GM12878 (cell line): ENCODE measurements at regions not wholly inside any gene's neighbourhood (a gene's known extent, or its start where the extent isn't known, plus 50 kb on each side); places are given as distances from the start of the nearest gene placed in this dataset.

ENCODE experiments used
- ATAC-seq: fragments of 200-7000 bp; cut with Tn5 transposase; 3 replicates; pipeline ENCODE4 v1.9.1; 2020; ENCODE audit warnings: mild to moderate bottlenecking, moderate library complexity
- BruUV-seq: library from RNA; stranded (reverse); fragments of 400-500 nt; replicated peaks from 2 replicates; lab custom pipeline; 2021; lab: Mats Ljungman, UMichigan
- CTCF ChIA-PET: fragments of 300-600 bp; sonication (Branson Sonifier 250); formaldehyde crosslinking; extraction: SDS; loops from one replicate; lab custom pipeline; 2021; ENCODE audit warnings: inconsistent platforms; lab: Yijun Ruan, JAX
- POLR2A ChIA-PET: fragments of 350-600 bp; formaldehyde crosslinking; extraction: SDS; loops from one replicate; lab custom pipeline; 2021; ENCODE audit warnings: inconsistent platforms; lab: Charles Lee
- RAD21 ChIA-PET: fragments of 300-600 bp; sonication (Branson Sonifier 250); formaldehyde crosslinking; loops from one replicate; lab custom pipeline; 2023; ENCODE audit warnings: antibody characterized with exemption; ENCODE audit not compliant: unreplicated experiment; lab: Charles Lee
- SMC1A ChIA-PET: fragments of 300-600 bp; sonication (Branson Sonifier 250); formaldehyde crosslinking; loops from one replicate; lab custom pipeline; 2023; ENCODE audit not compliant: unreplicated experiment, uncharacterized antibody; lab: Charles Lee
- DNase-seq: peaks from one replicate; pipeline ENCODE4 v3.0.0-alpha.2; 2011; ENCODE audit warnings: low read depth, low spot score
- FAIRE-seq: peaks from 3 replicates; lab custom pipeline; 2011; peaks lifted over from hg19 to GRCh38; lab: Jason Lieb, UNC
- H2AFZ ChIP-seq: 2 replicates; pipeline ENCODE4 v1.6.0; 2011; ENCODE audit warnings: low read depth, low read length, control low read depth; ENCODE audit not compliant: control insufficient read depth
- H3K27ac ChIP-seq: 2 replicates; pipeline ENCODE4 v1.5.1; 2011; ENCODE audit warnings: control low read depth; ENCODE audit not compliant: control insufficient read depth, insufficient read depth
- H3K27me3 ChIP-seq, 2 experiments: replicated peaks in 1 of 2; 2 replicates each; pipeline versions ENCODE4 v1.6.0 to v1.6.1; 2011; ENCODE audit warnings: low read length in 1 of 2; ENCODE audit not compliant: control insufficient read depth in 2 of 2, insufficient read depth in 2 of 2
- H3K36me3 ChIP-seq, 2 experiments: 2 replicates each; pipeline ENCODE4 v1.5.1; 2011; ENCODE audit warnings: low read length in 1 of 2; ENCODE audit not compliant: control insufficient read depth in 2 of 2, insufficient read depth in 2 of 2
- H3K4me1 ChIP-seq: 2 replicates; pipeline ENCODE4 v1.6.1; 2011; ENCODE audit warnings: mild to moderate bottlenecking, low read length, moderate library complexity, mixed read lengths; ENCODE audit not compliant: control insufficient read depth, insufficient read depth
- H3K4me2 ChIP-seq: 2 replicates; pipeline ENCODE4 v1.6.0; 2011; ENCODE audit warnings: control low read depth; ENCODE audit not compliant: control insufficient read depth, insufficient read depth
- H3K4me3 ChIP-seq: fragments of 200-600 bp; sonication (generic); 2 replicates; pipeline ENCODE4 v1.5.1; 2016
- H3K79me2 ChIP-seq: 2 replicates; pipeline ENCODE4 v1.6.0; 2011; ENCODE audit warnings: low read length; ENCODE audit not compliant: control insufficient read depth, insufficient read depth
- H3K9ac ChIP-seq: 2 replicates; pipeline ENCODE4 v1.8.0; 2011; ENCODE audit warnings: low read length, control low read depth, mixed read lengths; ENCODE audit not compliant: control insufficient read depth, insufficient read depth
- H3K9me3 ChIP-seq: replicated peaks from 3 replicates; pipeline ENCODE4 v1.5.1; 2011; ENCODE audit warnings: mild to moderate bottlenecking, low read length; ENCODE audit not compliant: control insufficient read depth, insufficient read depth
- H4K20me1 ChIP-seq: 2 replicates; pipeline ENCODE4 v1.6.0; 2011; ENCODE audit not compliant: control insufficient read depth, insufficient read depth
- FOXK2 ChIP-seq: fragments of 450-650 bp; IDR thresholded peaks from 2 replicates; pipeline ENCODE4 v1.6.1; 2017; ENCODE audit warnings: mild to moderate bottlenecking, moderate library complexity
- HCFC1 ChIP-seq: fragments of 150-350 bp; IDR thresholded peaks from 2 replicates; pipeline ENCODE4 v1.6.1; 2014; ENCODE audit warnings: low read length
- HDAC2 ChIP-seq: fragments of 200-600 bp; sonication (generic); IDR thresholded peaks from 2 replicates; pipeline ENCODE4 v1.6.1; 2017
- KLF5 ChIP-seq: fragments of 450-650 bp; IDR thresholded peaks from 2 replicates; pipeline ENCODE4 v1.6.1; 2014; ENCODE audit warnings: mild to moderate bottlenecking; ENCODE audit not compliant: partially characterized antibody
- MXI1 ChIP-seq: fragments of 150-350 bp; IDR thresholded peaks from 2 replicates; pipeline ENCODE4 v1.6.1; 2011; ENCODE audit warnings: low read depth, mild to moderate bottlenecking, inconsistent platforms, low read length, improper control_type of control experiment
- MYB ChIP-seq: fragments of 150-350 bp; IDR thresholded peaks from 2 replicates; pipeline ENCODE4 v1.6.1; 2014; ENCODE audit warnings: mild to moderate bottlenecking, low read depth, low read length, borderline replicate concordance
- TAF1 ChIP-seq: IDR thresholded peaks from 2 replicates; pipeline ENCODE4 v1.6.1; 2011; ENCODE audit warnings: mild to moderate bottlenecking, low read depth, low read length, borderline replicate concordance
- WGBS: methylation state at CpG from one replicate; pipeline ENCODE4 v1.1.6; 2016; ENCODE audit warnings: low lambda C conversion rate; ENCODE audit not compliant: insufficient replicate concordance, insufficient coverage; ENCODE audit errors: missing lambda C conversion rate; 5-methylcytosine and 5-hydroxymethylcytosine counted together
- in situ Hi-C: fragments of 300-500 bp; cut with MboI; formaldehyde crosslinking; loops from 9 replicates; pipeline ENCODE4 v1.14.3; 2018; ENCODE audit warnings: mixed read lengths
- intact Hi-C: fragments of 100-400 bp; cut with micrococcal nuclease; formaldehyde crosslinking; loops from one replicate; pipeline ENCODE4 v1.14.2; 2022; ENCODE audit not compliant: unreplicated experiment
- TF ChIP-seq, protein P1 (sequence below): fragments of 450-650 bp; IDR thresholded peaks from 2 replicates; pipeline ENCODE4 v1.6.1; 2016; ENCODE audit warnings: mild to moderate bottlenecking
- TF ChIP-seq, protein P2 (sequence below): IDR thresholded peaks from 2 replicates; pipeline ENCODE4 v1.6.1; 2012; ENCODE audit warnings: mild to moderate bottlenecking, low read depth, low read length
- TF ChIP-seq, protein P3 (sequence below): fragments of 450-650 bp; IDR thresholded peaks from 2 replicates; pipeline ENCODE4 v1.6.1; 2016; ENCODE audit warnings: mild to moderate bottlenecking
- TF ChIP-seq, protein P4 (sequence below), 3 experiments: IDR thresholded peaks in 2 of 3; conservative IDR thresholded peaks in 1 of 3; 2 replicates each; pipeline ENCODE4 v1.5.1; 2011; ENCODE audit warnings: low read depth in 3 of 3, low read length in 3 of 3, mild to moderate bottlenecking in 3 of 3, control low read depth in 2 of 3, moderate library complexity in 2 of 3, inconsistent platforms in 1 of 3, mixed read lengths in 1 of 3; ENCODE audit not compliant: control insufficient read depth in 2 of 3, insufficient read depth in 1 of 3; ENCODE audit errors: extremely low read depth in 1 of 3

DNA sequence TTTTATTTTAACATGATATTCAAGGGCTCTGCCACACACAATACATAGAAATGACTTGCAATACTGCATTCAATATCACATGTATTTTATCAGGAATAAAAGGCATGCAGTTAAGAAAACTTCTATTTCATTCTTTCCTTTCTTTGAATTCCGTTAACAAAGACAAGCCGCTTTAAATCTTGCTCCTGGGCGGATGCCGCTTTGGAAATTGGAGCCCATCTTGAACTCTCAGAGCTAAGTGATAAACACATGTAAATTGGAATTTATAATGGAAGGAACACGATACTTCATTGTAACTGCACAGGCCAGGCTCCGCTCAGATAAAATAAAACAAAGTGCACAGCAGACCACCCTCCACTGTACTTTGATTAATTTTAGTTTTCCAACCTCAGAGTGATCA lies 774.5 kb upstream of the COBL start:
- in situ Hi-C loops (no loop called here), intact Hi-C loops (no loop called here)
- no peaks in the 10 kb centered on the region for H3K27me3 ChIP-seq
- WGBS, result 43% methylated on average over 6 of the region's 6 CpGs
- no TSS peak for BruUV-seq
- no peak overlapping the region for H3K4me3 ChIP-seq
- H3K9me3 ChIP-seq, result no peaks in the 10 kb centered on the region
- FAIRE-seq (no peak), ATAC-seq (no peak), DNase-seq (no peak)
- ChIA-PET SMC1A (no interaction called here), RAD21 (no interaction called here), POLR2A (no interaction called here), CTCF (no interaction called here)
- no peaks in the 10 kb centered on the region for H4K20me1 ChIP-seq
- H3K79me2 ChIP-seq, result no peaks in the 10 kb centered on the region
- TF ChIP-seq HDAC2 (no peak), TAF1 (no peak), KLF5 (no peak), FOXK2 (no peak), MYB (no peak), MXI1 (no peak), HCFC1 (no peak)
- TF ChIP-seq, protein P1, sequence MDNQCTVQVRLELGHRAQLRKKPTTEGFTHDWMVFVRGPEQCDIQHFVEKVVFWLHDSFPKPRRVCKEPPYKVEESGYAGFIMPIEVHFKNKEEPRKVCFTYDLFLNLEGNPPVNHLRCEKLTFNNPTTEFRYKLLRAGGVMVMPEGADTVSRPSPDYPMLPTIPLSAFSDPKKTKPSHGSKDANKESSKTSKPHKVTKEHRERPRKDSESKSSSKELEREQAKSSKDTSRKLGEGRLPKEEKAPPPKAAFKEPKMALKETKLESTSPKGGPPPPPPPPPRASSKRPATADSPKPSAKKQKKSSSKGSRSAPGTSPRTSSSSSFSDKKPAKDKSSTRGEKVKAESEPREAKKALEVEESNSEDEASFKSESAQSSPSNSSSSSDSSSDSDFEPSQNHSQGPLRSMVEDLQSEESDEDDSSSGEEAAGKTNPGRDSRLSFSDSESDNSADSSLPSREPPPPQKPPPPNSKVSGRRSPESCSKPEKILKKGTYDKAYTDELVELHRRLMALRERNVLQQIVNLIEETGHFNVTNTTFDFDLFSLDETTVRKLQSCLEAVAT, result no peak
- TF ChIP-seq, protein P2, sequence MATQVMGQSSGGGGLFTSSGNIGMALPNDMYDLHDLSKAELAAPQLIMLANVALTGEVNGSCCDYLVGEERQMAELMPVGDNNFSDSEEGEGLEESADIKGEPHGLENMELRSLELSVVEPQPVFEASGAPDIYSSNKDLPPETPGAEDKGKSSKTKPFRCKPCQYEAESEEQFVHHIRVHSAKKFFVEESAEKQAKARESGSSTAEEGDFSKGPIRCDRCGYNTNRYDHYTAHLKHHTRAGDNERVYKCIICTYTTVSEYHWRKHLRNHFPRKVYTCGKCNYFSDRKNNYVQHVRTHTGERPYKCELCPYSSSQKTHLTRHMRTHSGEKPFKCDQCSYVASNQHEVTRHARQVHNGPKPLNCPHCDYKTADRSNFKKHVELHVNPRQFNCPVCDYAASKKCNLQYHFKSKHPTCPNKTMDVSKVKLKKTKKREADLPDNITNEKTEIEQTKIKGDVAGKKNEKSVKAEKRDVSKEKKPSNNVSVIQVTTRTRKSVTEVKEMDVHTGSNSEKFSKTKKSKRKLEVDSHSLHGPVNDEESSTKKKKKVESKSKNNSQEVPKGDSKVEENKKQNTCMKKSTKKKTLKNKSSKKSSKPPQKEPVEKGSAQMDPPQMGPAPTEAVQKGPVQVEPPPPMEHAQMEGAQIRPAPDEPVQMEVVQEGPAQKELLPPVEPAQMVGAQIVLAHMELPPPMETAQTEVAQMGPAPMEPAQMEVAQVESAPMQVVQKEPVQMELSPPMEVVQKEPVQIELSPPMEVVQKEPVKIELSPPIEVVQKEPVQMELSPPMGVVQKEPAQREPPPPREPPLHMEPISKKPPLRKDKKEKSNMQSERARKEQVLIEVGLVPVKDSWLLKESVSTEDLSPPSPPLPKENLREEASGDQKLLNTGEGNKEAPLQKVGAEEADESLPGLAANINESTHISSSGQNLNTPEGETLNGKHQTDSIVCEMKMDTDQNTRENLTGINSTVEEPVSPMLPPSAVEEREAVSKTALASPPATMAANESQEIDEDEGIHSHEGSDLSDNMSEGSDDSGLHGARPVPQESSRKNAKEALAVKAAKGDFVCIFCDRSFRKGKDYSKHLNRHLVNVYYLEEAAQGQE, result no peak
- TF ChIP-seq, protein P3, sequence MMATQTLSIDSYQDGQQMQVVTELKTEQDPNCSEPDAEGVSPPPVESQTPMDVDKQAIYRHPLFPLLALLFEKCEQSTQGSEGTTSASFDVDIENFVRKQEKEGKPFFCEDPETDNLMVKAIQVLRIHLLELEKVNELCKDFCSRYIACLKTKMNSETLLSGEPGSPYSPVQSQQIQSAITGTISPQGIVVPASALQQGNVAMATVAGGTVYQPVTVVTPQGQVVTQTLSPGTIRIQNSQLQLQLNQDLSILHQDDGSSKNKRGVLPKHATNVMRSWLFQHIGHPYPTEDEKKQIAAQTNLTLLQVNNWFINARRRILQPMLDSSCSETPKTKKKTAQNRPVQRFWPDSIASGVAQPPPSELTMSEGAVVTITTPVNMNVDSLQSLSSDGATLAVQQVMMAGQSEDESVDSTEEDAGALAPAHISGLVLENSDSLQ, result no peak
- TF ChIP-seq, protein P4, sequence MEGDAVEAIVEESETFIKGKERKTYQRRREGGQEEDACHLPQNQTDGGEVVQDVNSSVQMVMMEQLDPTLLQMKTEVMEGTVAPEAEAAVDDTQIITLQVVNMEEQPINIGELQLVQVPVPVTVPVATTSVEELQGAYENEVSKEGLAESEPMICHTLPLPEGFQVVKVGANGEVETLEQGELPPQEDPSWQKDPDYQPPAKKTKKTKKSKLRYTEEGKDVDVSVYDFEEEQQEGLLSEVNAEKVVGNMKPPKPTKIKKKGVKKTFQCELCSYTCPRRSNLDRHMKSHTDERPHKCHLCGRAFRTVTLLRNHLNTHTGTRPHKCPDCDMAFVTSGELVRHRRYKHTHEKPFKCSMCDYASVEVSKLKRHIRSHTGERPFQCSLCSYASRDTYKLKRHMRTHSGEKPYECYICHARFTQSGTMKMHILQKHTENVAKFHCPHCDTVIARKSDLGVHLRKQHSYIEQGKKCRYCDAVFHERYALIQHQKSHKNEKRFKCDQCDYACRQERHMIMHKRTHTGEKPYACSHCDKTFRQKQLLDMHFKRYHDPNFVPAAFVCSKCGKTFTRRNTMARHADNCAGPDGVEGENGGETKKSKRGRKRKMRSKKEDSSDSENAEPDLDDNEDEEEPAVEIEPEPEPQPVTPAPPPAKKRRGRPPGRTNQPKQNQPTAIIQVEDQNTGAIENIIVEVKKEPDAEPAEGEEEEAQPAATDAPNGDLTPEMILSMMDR (IDR thresholded peaks at IDR 0.05 in 2 of 3, conservative IDR thresholded peaks at IDR 0.05 in 1 of 3; ENCODE audit: control insufficient read depth in 2 of 3, extremely low read depth in 1 of 3, insufficient read depth in 1 of 3, low read depth in 3 of 3, low read length in 3 of 3), result no peak
- no peak overlapping the region for H3K4me2 ChIP-seq
- H3K36me3 ChIP-seq, result no peaks in the 10 kb centered on the region
- H2AFZ ChIP-seq, result no peak overlapping the region
- H3K9ac ChIP-seq, result no peak overlapping the region
- H3K27ac ChIP-seq, result no peak overlapping the region
- H3K4me1 ChIP-seq, result no peaks in the 10 kb centered on the region
